ENCODE measurements at regions not wholly inside any gene's neighbourhood (a gene's known extent, or its start where the extent isn't known, plus 50 kb on each side); places are given as distances from the start of the nearest gene placed in this dataset.

- H3K27ac ChIP-seq, result no peak overlapping the region
- no peak for TF ChIP-seq CTCF (IDR thresholded peaks at IDR 0.05)
- no peak for TF ChIP-seq POLR2A (IDR thresholded peaks at IDR 0.05)
- peaks cover 0 to 10% (median 0%) of the 10 kb centered on the region in 4 donors for H3K4me1 ChIP-seq
- H3K4me3 ChIP-seq, result no peak overlapping the region
- H3K9me3 ChIP-seq, result no peaks in the 10 kb centered on the region
- H3K36me3 ChIP-seq, result no peaks in the 10 kb centered on the region
- DNase-seq, result no peak
- H3K27me3 ChIP-seq, result no peaks in the 10 kb centered on the region
Measured at GRCh38 chr14:34027130-34027989, 76.5 kb upstream of the EGLN3 start.

- TF ChIP-seq POLR2A (IDR thresholded peaks at IDR 0.05) (no peak), CTCF (IDR thresholded peaks at IDR 0.05) (no peak)
- Histone ChIP-seq H3K27me3 (no peaks in the 10 kb centered on the region), H3K27ac (no peak overlapping the region), H3K4me3 (no peak overlapping the region), H3K36me3 (no peaks in the 10 kb centered on the region), H3K4me1 (no peaks in the 10 kb centered on the region), H3K9me3 (no peaks in the 10 kb centered on the region)
- DNase-seq, result no peak
Measured at GRCh38 chr14:34025325-34026017, 74.6 kb upstream of the EGLN3 start.

GRCh38 chr14:34024768-34025144 lies 73.9 kb upstream of the EGLN3 start:
- no peaks in the 10 kb centered on the region for H3K4me1 ChIP-seq
- H3K9me3 ChIP-seq, result no peaks in the 10 kb centered on the region
- H3K36me3 ChIP-seq, result no peaks in the 10 kb centered on the region
- H3K27me3 ChIP-seq, result no peaks in the 10 kb centered on the region
- no peak overlapping the region for H3K27ac ChIP-seq
- TF ChIP-seq CTCF (IDR thresholded peaks at IDR 0.05), result no peak
- TF ChIP-seq POLR2A (IDR thresholded peaks at IDR 0.05), result no peak
- no peak overlapping the region for H3K4me3 ChIP-seq
- no peak for DNase-seq

GRCh38 chr14:34023824-34024767 lies 73.2 kb upstream of the EGLN3 start:
- H3K27me3 ChIP-seq, result no peaks in the 10 kb centered on the region
- H3K36me3 ChIP-seq, result no peaks in the 10 kb centered on the region
- no peak for DNase-seq
- TF ChIP-seq POLR2A (IDR thresholded peaks at IDR 0.05) (no peak), CTCF (IDR thresholded peaks at IDR 0.05) (no peak)
- no peak overlapping the region for H3K4me3 ChIP-seq
- no peaks in the 10 kb centered on the region for H3K4me1 ChIP-seq
- peak overlapping the region in 1 of 4 donors; percentile 27 for H3K27ac ChIP-seq
- H3K9me3 ChIP-seq, result no peaks in the 10 kb centered on the region

- TF ChIP-seq POLR2A (IDR thresholded peaks at IDR 0.05), result no peak
- no peak for TF ChIP-seq CTCF (IDR thresholded peaks at IDR 0.05)
- Histone ChIP-seq H3K9me3 (no peaks in the 10 kb centered on the region), H3K36me3 (no peaks in the 10 kb centered on the region), H3K4me3 (no peak overlapping the region), H3K27me3 (no peaks in the 10 kb centered on the region), H3K27ac (no peak overlapping the region), H3K4me1 (no peaks in the 10 kb centered on the region)
- DNase-seq, result no peak
Measured at GRCh38 chr14:34021096-34021495, 70.2 kb upstream of the EGLN3 start.

All from Peyer's patch (tissue), 4 donors.